Mammary epithelial cell (primary cell): ENCODE measurements at regions not wholly inside any gene's neighbourhood (a gene's known extent, or its start where the extent isn't known, plus 50 kb on each side); places are given as distances from the start of the nearest gene placed in this dataset.

ENCODE experiments used
- CTCF ChIP-seq, 2 donors: IDR thresholded peaks in 1 of 2; conservative IDR thresholded peaks in 1 of 2; 2 replicates each; pipeline ENCODE4 v1.5.1; 2011 to 2012; ENCODE audit warnings: inconsistent platforms in 2 of 2, low read length in 2 of 2, mild to moderate bottlenecking in 2 of 2, control low read depth in 1 of 2, low read depth in 1 of 2; ENCODE audit not compliant: insufficient read depth in 1 of 2; ENCODE audit errors: extremely low read depth in 1 of 2
- EZH2 ChIP-seq: IDR thresholded peaks from 2 replicates; pipeline ENCODE4 v1.6.1; 2012; ENCODE audit warnings: low read length, inconsistent platforms, borderline replicate concordance

- TF ChIP-seq CTCF (conservative IDR thresholded peaks at IDR 0.05 in 1 of 2, IDR thresholded peaks at IDR 0.05 in 1 of 2; ENCODE audit: extremely low read depth in 1 of 2, insufficient read depth in 1 of 2, low read depth in 1 of 2, low read length in 2 of 2): no peak
- no peak for TF ChIP-seq EZH2
Measured at GRCh38 chr10:124262971-124263370, 155.8 kb downstream of the OAT start.
